Activated effector memory CD4-positive, alpha-beta T cell treated with Interleukin-2 at 50 U/mL for 16 hours (primary cell): ENCODE measurements at regions not wholly inside any gene's neighbourhood (a gene's known extent, or its start where the extent isn't known, plus 50 kb on each side); places are given as distances from the start of the nearest gene placed in this dataset.
"Not testable (repeated sequence)": the region's sequence is repeated elsewhere in the genome, so short reads cannot be mapped to it uniquely, and the experiment has no call there.

Experiments used
- DNase-seq: peaks from one replicate; pipeline ENCODE4 v3.0.0-alpha.2; 2020

DNA sequence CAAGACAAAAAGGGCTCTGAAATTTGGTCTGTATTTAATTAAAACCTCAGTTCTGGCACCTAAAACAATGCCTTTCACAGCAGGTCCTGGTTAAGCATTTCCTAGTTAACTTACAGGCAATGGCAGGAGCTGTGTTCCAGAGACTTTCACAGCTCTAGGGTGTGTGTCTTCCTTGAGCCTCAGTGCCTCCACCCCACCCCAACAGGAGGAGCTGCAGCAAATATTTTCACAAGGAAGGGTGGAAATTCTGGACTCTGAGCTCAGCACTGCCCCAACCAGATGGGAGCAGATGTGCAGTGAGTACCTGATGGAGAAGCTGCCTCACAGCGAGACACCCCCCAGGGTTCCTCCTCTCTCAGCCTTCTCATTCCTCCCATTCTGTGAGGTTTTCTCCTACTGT, 106.3 kb upstream of the SPATA12 start:
- DNase-seq: no peak

- no peak for DNase-seq
Observed at GRCh38 chr3:56952846-56953245, 107.6 kb upstream of the SPATA12 start.

- DNase-seq: no peak
Observed at GRCh38 chr3:56952061-56952460, 108.4 kb upstream of the SPATA12 start.

GRCh38 chr3:56951366-56951765, 109.1 kb upstream of the SPATA12 start:
- no peak for DNase-seq

DNA sequence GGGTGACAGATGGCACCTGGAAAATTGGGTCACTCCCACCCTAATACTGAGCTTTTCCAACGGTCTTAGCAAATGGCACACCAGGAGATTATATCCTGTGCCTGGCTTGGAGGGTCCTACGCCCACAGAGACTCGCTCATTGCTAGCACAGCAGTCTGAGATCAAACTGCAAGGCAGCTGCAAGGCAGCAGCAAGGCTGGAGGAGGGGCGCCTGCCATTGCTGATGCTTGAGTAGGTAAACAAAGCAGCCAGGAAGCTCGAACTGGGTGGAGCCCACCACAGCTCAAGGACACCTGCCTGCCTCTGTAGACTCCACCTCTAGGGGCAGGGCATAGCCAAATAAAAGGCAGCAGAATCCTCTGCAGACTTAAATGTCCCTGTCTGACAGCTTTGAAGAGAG, 115.1 kb upstream of the SPATA12 start:
- not testable (repeated sequence) for DNase-seq

DNA sequence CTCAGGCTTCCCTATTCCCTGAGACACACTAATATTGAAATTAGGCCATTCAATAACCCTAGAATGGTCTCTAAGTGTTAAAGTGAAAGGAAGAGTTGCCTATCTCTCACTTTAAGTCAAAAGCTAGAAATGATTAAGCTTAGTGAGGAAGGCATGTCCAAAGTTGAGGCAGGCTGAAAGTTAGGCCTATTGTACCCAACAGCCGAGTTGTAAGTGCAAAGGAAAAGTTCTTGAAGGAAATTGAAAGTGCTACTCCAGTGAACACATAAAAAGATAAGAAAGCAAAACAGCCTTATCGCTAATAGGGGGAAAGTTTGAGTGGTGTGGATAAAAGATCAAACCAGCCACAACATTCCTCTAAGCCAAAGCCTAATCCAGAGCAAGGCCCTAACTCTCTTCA, 117.9 kb upstream of the SPATA12 start:
- DNase-seq: no peak

DNA sequence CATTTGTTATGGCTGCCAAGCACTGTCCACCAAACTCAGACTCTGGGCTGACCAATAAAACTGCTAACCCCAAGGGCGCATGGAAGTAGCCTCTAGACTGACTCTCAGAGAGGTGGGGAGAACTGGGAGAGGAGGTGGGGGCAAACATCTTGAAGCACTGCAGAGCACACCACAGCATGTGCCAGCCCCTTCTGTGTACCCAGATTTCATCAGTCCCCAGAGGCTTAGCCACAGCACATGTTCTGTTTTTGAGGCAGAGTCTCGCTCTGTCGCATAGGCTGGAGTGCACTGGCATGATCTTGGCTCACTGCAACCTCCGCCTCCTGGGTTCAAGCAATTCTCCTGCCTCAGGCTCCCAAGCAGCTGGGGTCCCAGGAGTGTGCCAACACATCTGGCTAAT, 119.5 kb upstream of the SPATA12 start:
- no peak for DNase-seq

GRCh38 chr3:56940321-56940720, 120.1 kb upstream of the SPATA12 start:
- no peak for DNase-seq

GRCh38 chr3:56939834-56940233, 120.6 kb upstream of the SPATA12 start:
- no peak for DNase-seq

DNA sequence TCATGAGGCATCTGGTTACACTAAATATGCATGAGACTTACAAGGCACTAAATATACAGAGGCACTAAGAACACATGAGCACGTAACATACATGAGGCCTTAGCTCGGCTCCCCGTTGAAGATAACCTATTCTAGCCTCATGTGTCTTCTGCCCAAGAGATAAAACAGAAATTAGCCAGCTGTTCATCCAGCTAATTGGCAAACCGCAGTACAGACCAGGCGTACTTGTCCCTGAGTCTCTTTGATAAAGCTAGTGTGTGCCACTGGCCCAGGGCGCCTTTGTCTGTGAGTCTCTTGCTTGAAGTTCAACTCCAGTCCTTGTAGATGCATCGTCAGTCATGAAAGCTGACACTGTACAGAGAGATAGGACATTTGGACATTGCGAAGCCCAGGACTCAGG, 121.9 kb upstream of the SPATA12 start:
- DNase-seq: no peak

DNA sequence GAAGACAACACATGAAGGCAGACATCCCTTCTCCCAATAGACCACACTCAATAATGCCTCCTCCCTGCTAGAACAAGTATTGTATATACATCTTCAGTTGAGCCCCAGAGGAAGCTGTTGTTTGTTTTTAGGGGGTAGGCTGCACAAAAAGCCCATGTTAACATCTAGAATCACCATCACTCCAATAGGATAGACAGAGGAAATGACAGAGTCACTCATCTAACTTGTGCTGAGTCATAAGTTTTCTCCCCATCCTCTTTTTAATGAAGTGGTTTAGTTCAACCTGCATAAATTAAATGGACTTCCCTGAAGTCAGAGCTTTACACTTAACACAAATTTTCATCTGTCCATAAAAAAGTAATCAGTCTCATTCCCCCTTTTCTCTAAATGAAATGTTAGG, 122.9 kb upstream of the SPATA12 start:
- DNase-seq: no peak

DNA sequence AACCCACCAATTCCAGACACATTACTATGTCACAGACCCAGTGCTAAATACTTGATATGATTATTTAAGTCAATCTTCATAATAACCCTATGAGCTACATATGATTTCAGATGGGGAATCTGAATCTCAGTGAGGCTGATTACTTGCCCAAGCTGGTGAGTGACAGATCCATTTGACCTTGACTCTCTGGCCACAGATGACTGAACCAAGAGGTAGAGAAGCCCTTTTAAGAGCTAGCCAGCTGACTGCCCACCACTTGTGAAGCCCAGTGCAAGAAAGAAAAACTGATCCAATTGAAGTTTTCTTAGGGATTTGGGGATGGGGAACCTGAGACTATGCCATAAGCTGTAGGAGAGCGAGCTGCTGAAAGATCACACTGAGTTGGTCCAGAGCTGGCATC, 124.7 kb upstream of the SPATA12 start:
- DNase-seq: no peak

GRCh38 chr3:56934481-56934880, 126.0 kb upstream of the SPATA12 start:
- not testable (repeated sequence) for DNase-seq

GRCh38 chr3:56933803-56934202, 126.7 kb upstream of the SPATA12 start:
- DNase-seq: no peak

DNA sequence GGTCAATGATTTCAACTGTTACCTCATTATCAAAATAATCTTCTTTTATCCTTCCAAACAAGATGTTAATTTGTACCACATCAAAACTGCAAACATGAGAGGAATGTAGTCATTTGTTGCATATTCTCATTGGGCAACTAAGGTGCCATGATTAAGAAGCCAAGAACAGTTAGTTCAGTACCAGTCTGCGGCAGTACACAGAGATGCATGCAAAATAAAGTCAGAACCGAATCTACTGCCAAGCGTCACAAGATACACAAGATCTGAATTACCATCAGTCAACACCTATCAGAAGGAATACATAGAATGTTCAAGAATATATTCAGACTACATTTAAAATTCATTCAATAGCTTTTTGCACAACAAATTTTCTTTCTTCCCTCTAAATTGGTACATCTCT, 127.6 kb upstream of the SPATA12 start:
- DNase-seq: no peak

- no peak for DNase-seq
Observed at GRCh38 chr3:56931836-56932235, 128.6 kb upstream of the SPATA12 start.

- DNase-seq: no peak
Observed at GRCh38 chr3:56930706-56931105, 129.0 kb upstream of the ARHGEF3 start.

DNA sequence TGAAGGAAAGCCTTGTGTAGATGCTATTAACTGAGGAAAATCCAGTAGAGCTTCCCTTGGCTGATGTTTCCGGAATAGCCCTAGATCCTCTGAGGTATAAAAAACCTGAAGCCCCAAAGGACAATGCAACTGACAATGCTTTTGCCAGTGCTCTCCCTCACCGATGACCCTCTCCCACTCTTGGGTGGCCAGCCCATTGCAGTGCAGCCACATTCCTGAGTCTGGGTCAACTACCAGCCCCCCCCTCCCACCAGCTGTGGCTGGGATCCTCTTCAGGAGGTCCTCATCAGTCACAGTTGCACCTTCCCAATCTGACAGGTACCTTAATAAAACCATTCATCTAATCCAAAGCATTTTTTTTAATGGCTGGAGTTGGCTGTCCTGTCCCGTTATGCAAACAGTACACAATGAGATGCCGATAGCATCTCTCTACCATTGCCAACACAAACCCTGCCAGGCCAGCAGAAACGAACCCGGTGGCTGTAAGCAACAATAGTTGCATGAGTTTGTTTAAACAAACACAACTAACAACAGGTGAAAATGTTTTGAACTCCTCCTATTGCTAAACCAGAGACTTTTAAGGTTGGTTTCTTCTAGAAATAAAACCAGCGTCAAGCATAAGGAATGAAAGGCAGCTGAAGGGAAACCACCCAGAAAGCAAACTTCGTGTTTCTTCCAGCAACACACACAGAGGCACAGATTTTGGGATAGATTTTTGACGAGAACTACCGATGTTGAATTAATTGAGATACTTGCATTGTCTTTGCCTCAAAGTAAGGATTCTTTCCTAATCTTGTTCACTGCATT, 128.3 kb upstream of the ARHGEF3 start:
- no peak for DNase-seq

- DNase-seq: no peak
Observed at GRCh38 chr3:56928379-56929068, 126.8 kb upstream of the ARHGEF3 start.

GRCh38 chr3:56927855-56928254, 126.1 kb upstream of the ARHGEF3 start:
- no peak for DNase-seq

GRCh38 chr3:56926947-56927282, 125.2 kb upstream of the ARHGEF3 start:
- no peak for DNase-seq

DNA sequence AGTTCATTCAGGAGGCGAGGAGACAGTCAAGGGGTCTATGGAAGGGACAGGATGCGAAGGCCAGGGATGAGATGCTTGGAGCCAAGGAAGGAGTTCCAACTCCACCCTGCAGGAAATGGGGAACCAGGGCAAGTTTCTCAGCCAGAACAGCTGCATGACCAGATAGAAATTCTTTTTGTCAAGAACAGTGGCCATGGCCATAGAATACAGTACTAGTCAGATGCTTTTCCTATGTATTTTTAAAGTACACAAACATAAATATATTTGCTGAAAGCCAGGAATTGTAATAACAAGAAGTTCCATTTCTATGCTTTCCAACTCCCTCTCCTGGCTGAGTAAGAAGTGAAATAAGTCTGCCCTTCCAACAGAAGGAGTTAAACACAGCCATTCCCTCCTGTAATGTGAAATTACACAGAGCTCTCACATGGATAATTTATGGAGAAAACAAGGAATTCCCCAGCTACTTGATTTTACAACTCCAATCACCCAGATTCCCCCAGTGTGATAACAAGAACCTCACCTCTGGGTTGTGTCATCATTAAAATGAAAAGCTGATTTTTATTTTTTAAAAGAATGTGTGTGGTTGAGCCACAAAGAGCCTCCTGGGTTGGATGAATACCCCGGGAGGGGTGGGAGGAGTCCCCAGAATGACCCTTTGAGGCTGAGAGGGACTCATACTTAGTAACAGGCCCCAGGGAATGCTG, 124.6 kb upstream of the ARHGEF3 start:
- no peak for DNase-seq

DNA sequence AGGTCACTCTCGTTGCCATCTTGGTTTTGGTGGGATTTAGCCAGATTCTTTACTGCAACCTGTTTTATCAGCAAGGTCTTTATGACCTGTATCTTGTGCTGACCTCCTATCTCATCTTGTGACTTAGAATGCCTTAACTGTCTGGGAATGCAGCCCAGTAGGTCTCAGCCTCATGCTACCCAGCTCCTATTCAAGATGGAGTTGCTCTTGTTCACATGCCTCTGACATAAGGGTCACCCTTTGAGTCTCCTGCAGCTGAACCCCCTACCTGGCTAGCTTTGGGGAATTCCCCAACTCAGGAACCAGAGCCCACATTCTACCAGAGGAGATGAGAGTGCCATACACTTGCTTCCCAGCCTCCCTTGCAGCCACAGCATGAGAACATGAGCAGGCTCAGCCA, 123.0 kb upstream of the ARHGEF3 start:
- DNase-seq: not testable (repeated sequence)
